HEK293 (cell line): ENCODE measurements at regions not wholly inside any gene's neighbourhood (a gene's known extent, or its start where the extent isn't known, plus 50 kb on each side); places are given as distances from the start of the nearest gene placed in this dataset.

ENCODE experiments used
- CTCF ChIA-PET: fragments of 350-600 bp; formaldehyde crosslinking; extraction: SDS; loops from one replicate; lab custom pipeline; 2021; ENCODE audit warnings: antibody characterized with exemption; lab: Yijun Ruan, JAX
- POLR2A ChIA-PET: fragments of 300-600 bp; formaldehyde crosslinking; extraction: SDS; loops from one replicate; lab custom pipeline; 2020; ENCODE audit warnings: antibody characterized with exemption, inconsistent platforms; lab: Yijun Ruan, JAX
- H3K27ac ChIP-seq: fragments of 200-500 bp; sonication (Bioruptor generic); 2 replicates; pipeline ENCODE4 v1.5.1; 2014; ENCODE audit warnings: low read depth, low read length, control low read depth, inconsistent platforms; ENCODE audit errors: extremely low read depth
- H3K36me3 ChIP-seq, 2 experiments: fragments of 200-500 bp in 1 of 2; sonication (Bioruptor generic) in 1 of 2; 1 replicate in 1 of 2; 2 replicates in 1 of 2; pipeline ENCODE4 v1.5.1; 2014 to 2017; ENCODE audit warnings: inconsistent platforms in 2 of 2, low read length in 2 of 2; ENCODE audit not compliant: control insufficient read depth in 2 of 2, insufficient read depth in 1 of 2
- H3K4me1 ChIP-seq: fragments of 200-500 bp; sonication (Bioruptor generic); 2 replicates; pipeline ENCODE4 v1.5.1; 2014; ENCODE audit warnings: mild to moderate bottlenecking, low read length, inconsistent platforms; ENCODE audit not compliant: control insufficient read depth, insufficient read depth
- H3K4me3 ChIP-seq: 2 replicates; pipeline ENCODE4 v1.5.1; 2011; ENCODE audit warnings: low read depth, mild to moderate bottlenecking, control low read depth, low read length, moderate library complexity
- H3K9me3 ChIP-seq: fragments of 200-500 bp; sonication (Bioruptor generic); 2 replicates; pipeline ENCODE4 v1.5.1; 2014; ENCODE audit warnings: low read depth, low read length, inconsistent platforms; ENCODE audit not compliant: control insufficient read depth, insufficient read depth
- SP2 ChIP-seq: fragments of 450-650 bp; formaldehyde crosslinking; IDR thresholded peaks from 2 replicates; pipeline ENCODE4 v1.5.1; 2016; ENCODE audit warnings: missing biosample characterization, missing genetic modification characterization
- YY1 ChIP-seq: fragments of 450-650 bp; formaldehyde crosslinking; IDR thresholded peaks from 2 replicates; pipeline ENCODE4 v1.5.1; 2018; ENCODE audit warnings: missing biosample characterization, missing genetic modification characterization
- ZNF138 ChIP-seq: fragments of 450-650 bp; formaldehyde crosslinking; IDR thresholded peaks from 2 replicates; pipeline ENCODE4 v1.5.1; 2016; ENCODE audit warnings: missing biosample characterization, missing genetic modification characterization, borderline replicate concordance
- ZNF223 ChIP-seq: fragments of 450-650 bp; formaldehyde crosslinking; IDR thresholded peaks from 2 replicates; pipeline ENCODE4 v1.5.1; 2016; ENCODE audit warnings: missing biosample characterization, missing genetic modification characterization
- ZNF239 ChIP-seq: fragments of 450-650 bp; formaldehyde crosslinking; IDR thresholded peaks from 2 replicates; pipeline ENCODE4 v1.5.1; 2016; ENCODE audit warnings: missing biosample characterization, missing genetic modification characterization
- ZNF433 ChIP-seq: fragments of 450-650 bp; formaldehyde crosslinking; IDR thresholded peaks from 2 replicates; pipeline ENCODE4 v1.5.1; 2016; ENCODE audit warnings: missing biosample characterization, missing genetic modification characterization, low read depth
- ZNF510 ChIP-seq: fragments of 450-650 bp; formaldehyde crosslinking; IDR thresholded peaks from 2 replicates; pipeline ENCODE4 v1.5.1; 2018; ENCODE audit warnings: mild to moderate bottlenecking, missing genetic modification characterization, missing biosample characterization; ENCODE audit not compliant: insufficient replicate concordance
- ZNF529 ChIP-seq: fragments of 450-650 bp; formaldehyde crosslinking; IDR thresholded peaks from 2 replicates; pipeline ENCODE4 v1.5.1; 2017; ENCODE audit warnings: missing genetic modification characterization, missing biosample characterization; ENCODE audit not compliant: insufficient replicate concordance
- ZNF585B ChIP-seq: fragments of 450-650 bp; formaldehyde crosslinking; IDR thresholded peaks from 2 replicates; pipeline ENCODE4 v1.5.1; 2016; ENCODE audit warnings: missing biosample characterization, missing genetic modification characterization
- TF ChIP-seq, protein P1 (sequence below): fragments of 450-650 bp; formaldehyde crosslinking; IDR thresholded peaks from 2 replicates; pipeline ENCODE4 v1.5.1; 2016; ENCODE audit warnings: missing biosample characterization, missing genetic modification characterization
- TF ChIP-seq, protein P2 (sequence below): fragments of 450-650 bp; formaldehyde crosslinking; IDR thresholded peaks from 2 replicates; pipeline ENCODE4 v1.5.1; 2016; ENCODE audit warnings: missing biosample characterization, missing genetic modification characterization
- TF ChIP-seq, protein P3 (sequence below): fragments of 450-650 bp; formaldehyde crosslinking; IDR thresholded peaks from 2 replicates; pipeline ENCODE4 v1.5.1; 2016; ENCODE audit warnings: missing biosample characterization, missing genetic modification characterization
- TF ChIP-seq, protein P4 (sequence below): fragments of 450-650 bp; formaldehyde crosslinking; conservative IDR thresholded peaks from 2 replicates; pipeline ENCODE4 v1.5.1; 2016; ENCODE audit warnings: low read depth, missing biosample characterization, missing genetic modification characterization

DNA sequence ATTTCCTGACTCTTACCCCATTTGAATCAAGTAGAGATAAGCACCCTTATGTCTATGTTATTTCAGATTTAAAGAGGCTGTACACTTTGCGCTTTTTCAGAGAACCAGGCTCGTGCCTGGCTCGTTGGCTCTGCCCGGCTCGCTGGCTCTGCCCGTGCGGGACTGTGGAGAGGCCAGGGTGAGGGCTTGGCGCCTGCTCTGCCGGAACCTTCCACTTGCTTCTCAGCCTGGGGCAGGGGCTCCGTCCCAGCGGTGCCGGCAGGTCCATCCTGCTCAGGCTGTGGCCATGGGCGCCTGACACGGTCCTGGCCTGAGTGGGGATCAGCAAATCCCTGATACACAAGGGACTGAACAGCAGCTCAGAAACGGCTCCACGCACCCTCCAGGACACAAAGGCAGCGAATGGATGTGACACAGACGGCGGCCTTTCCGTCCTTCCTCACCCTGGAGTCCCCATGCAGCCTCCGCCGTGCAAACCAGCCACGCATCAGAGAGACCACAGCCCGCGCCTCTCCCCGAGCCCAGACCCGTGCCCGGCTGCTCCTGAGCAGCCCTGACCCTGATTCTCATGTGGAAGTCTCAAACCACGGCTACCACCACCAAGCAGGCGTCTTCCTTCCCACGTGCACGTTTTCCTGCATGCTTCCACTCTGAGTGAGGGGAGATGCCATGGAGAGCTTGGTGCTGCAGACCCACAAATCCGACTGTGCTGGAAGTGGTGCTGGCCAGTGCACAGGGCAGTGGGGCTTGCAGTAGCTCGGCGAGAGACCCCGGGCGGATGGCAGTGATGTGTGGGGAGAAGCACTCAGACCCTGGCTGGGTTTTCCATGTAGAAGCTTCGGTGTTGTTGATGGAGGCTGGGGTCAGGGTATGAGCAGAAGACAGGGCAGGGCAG, 233.9 kb downstream of the ERMARD start:
- CTCF ChIA-PET: no interaction called here
- no peaks in the 10 kb centered on the region for H3K4me1 ChIP-seq
- no peak for TF ChIP-seq ZNF529
- TF ChIP-seq, protein P1, sequence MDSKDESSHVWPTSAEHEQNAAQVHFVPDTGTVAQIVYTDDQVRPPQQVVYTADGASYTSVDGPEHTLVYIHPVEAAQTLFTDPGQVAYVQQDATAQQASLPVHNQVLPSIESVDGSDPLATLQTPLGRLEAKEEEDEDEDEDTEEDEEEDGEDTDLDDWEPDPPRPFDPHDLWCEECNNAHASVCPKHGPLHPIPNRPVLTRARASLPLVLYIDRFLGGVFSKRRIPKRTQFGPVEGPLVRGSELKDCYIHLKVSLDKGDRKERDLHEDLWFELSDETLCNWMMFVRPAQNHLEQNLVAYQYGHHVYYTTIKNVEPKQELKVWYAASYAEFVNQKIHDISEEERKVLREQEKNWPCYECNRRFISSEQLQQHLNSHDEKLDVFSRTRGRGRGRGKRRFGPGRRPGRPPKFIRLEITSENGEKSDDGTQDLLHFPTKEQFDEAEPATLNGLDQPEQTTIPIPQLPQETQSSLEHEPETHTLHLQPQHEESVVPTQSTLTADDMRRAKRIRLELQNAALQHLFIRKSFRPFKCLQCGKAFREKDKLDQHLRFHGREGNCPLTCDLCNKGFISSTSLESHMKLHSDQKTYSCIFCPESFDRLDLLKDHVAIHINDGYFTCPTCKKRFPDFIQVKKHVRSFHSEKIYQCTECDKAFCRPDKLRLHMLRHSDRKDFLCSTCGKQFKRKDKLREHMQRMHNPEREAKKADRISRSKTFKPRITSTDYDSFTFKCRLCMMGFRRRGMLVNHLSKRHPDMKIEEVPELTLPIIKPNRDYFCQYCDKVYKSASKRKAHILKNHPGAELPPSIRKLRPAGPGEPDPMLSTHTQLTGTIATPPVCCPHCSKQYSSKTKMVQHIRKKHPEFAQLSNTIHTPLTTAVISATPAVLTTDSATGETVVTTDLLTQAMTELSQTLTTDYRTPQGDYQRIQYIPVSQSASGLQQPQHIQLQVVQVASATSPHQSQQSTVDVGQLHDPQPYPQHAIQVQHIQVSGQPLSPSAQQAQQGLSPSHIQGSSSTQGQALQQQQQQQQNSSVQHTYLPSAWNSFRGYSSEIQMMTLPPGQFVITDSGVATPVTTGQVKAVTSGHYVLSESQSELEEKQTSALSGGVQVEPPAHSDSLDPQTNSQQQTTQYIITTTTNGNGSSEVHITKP: no peak
- no peak for TF ChIP-seq ZNF239 (tag by site-specific recombination)
- TF ChIP-seq ZNF585B: no peak
- TF ChIP-seq ZNF138 (tag by site-specific recombination): no peak
- no peak for TF ChIP-seq ZNF223 (tag by site-specific recombination)
- no peak for TF ChIP-seq ZNF433 (tag by site-specific recombination)
- no peak for TF ChIP-seq SP2 (tag by site-specific recombination)
- TF ChIP-seq, protein P2, sequence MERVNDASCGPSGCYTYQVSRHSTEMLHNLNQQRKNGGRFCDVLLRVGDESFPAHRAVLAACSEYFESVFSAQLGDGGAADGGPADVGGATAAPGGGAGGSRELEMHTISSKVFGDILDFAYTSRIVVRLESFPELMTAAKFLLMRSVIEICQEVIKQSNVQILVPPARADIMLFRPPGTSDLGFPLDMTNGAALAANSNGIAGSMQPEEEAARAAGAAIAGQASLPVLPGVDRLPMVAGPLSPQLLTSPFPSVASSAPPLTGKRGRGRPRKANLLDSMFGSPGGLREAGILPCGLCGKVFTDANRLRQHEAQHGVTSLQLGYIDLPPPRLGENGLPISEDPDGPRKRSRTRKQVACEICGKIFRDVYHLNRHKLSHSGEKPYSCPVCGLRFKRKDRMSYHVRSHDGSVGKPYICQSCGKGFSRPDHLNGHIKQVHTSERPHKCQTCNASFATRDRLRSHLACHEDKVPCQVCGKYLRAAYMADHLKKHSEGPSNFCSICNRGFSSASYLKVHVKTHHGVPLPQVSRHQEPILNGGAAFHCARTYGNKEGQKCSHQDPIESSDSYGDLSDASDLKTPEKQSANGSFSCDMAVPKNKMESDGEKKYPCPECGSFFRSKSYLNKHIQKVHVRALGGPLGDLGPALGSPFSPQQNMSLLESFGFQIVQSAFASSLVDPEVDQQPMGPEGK (tag by site-specific recombination): no peak
- no peak for TF ChIP-seq YY1
- TF ChIP-seq, protein P3, sequence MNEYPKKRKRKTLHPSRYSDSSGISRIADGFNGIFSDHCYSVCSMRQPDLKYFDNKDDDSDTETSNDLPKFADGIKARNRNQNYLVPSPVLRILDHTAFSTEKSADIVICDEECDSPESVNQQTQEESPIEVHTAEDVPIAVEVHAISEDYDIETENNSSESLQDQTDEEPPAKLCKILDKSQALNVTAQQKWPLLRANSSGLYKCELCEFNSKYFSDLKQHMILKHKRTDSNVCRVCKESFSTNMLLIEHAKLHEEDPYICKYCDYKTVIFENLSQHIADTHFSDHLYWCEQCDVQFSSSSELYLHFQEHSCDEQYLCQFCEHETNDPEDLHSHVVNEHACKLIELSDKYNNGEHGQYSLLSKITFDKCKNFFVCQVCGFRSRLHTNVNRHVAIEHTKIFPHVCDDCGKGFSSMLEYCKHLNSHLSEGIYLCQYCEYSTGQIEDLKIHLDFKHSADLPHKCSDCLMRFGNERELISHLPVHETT (tag by site-specific recombination): no peak
- TF ChIP-seq, protein P4, sequence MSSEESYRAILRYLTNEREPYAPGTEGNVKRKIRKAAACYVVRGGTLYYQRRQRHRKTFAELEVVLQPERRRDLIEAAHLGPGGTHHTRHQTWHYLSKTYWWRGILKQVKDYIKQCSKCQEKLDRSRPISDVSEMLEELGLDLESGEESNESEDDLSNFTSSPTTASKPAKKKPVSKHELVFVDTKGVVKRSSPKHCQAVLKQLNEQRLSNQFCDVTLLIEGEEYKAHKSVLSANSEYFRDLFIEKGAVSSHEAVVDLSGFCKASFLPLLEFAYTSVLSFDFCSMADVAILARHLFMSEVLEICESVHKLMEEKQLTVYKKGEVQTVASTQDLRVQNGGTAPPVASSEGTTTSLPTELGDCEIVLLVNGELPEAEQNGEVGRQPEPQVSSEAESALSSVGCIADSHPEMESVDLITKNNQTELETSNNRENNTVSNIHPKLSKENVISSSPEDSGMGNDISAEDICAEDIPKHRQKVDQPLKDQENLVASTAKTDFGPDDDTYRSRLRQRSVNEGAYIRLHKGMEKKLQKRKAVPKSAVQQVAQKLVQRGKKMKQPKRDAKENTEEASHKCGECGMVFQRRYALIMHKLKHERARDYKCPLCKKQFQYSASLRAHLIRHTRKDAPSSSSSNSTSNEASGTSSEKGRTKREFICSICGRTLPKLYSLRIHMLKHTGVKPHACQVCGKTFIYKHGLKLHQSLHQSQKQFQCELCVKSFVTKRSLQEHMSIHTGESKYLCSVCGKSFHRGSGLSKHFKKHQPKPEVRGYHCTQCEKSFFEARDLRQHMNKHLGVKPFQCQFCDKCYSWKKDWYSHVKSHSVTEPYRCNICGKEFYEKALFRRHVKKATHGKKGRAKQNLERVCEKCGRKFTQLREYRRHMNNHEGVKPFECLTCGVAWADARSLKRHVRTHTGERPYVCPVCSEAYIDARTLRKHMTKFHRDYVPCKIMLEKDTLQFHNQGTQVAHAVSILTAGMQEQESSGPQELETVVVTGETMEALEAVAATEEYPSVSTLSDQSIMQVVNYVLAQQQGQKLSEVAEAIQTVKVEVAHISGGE (tag by site-specific recombination): no peak
- TF ChIP-seq ZNF510 (tag by site-specific recombination): no peak
- H3K9me3 ChIP-seq: no peaks in the 10 kb centered on the region
- POLR2A ChIA-PET: no interaction called here
- no peak overlapping the region for H3K4me3 ChIP-seq
- no peaks in the 10 kb centered on the region for H3K36me3 ChIP-seq
- no peak overlapping the region for H3K27ac ChIP-seq
